ENCODE measurements at regions not wholly inside any gene's neighbourhood (a gene's known extent, or its start where the extent isn't known, plus 50 kb on each side); places are given as distances from the start of the nearest gene placed in this dataset.

- peaks cover 9% of the 10 kb centered on the region for H3K9me3 Mint-ChIP-seq
- TF ChIP-seq CTCF (IDR thresholded peaks at IDR 0.05; ENCODE audit: unreplicated experiment in 3 of 3): no peak
Measured at GRCh38 chr7:17663061-17663675, 277.1 kb downstream of the SNX13 start.

GRCh38 chr7:17665029-17665428 is 275.3 kb downstream of the SNX13 start:
- TF ChIP-seq CTCF (IDR thresholded peaks at IDR 0.05; ENCODE audit: unreplicated experiment in 3 of 3): no peak
- H3K27me3 Mint-ChIP-seq (ENCODE audit: low read depth): no peaks in the 10 kb centered on the region
- H3K27ac Mint-ChIP-seq: no peak overlapping the region
- no peaks in the 10 kb centered on the region for H3K36me3 Mint-ChIP-seq (ENCODE audit: low read depth)
- peaks cover 8% of the 10 kb centered on the region for H3K4me1 Mint-ChIP-seq
- peaks cover 3% of the 10 kb centered on the region for H3K9me3 Mint-ChIP-seq
- no peak overlapping the region for H3K4me3 Mint-ChIP-seq

More at GRCh38 chr7:17663061-17663675, 277.1 kb downstream of the SNX13 start:
- no peaks in the 10 kb centered on the region for H3K36me3 Mint-ChIP-seq (ENCODE audit: low read depth)
- H3K27me3 Mint-ChIP-seq (ENCODE audit: low read depth): no peaks in the 10 kb centered on the region
- no peak overlapping the region for H3K27ac Mint-ChIP-seq
- no peak overlapping the region for H3K4me3 Mint-ChIP-seq
- peaks cover 8% of the 10 kb centered on the region for H3K4me1 Mint-ChIP-seq

GRCh38 chr7:17668122-17668521 is 272.2 kb downstream of the SNX13 start:
- Mint-ChIP-seq H3K27me3 (ENCODE audit: low read depth) (no peaks in the 10 kb centered on the region), H3K9me3 (peaks cover 2% of the 10 kb centered on the region), H3K4me3 (no peak overlapping the region), H3K27ac (no peak overlapping the region), H3K36me3 (ENCODE audit: low read depth) (no peaks in the 10 kb centered on the region), H3K4me1 (peaks cover 5% of the 10 kb centered on the region)
- no peak for TF ChIP-seq CTCF (IDR thresholded peaks at IDR 0.05; ENCODE audit: unreplicated experiment in 3 of 3)

GRCh38 chr7:17669204-17669603 is 271.1 kb downstream of the SNX13 start:
- Mint-ChIP-seq H3K27me3 (ENCODE audit: low read depth) (no peaks in the 10 kb centered on the region), H3K36me3 (ENCODE audit: low read depth) (no peaks in the 10 kb centered on the region), H3K27ac (no peak overlapping the region), H3K4me3 (no peak overlapping the region), H3K9me3 (peaks cover 2% of the 10 kb centered on the region), H3K4me1 (peaks cover 5% of the 10 kb centered on the region)
- no peak for TF ChIP-seq CTCF (IDR thresholded peaks at IDR 0.05; ENCODE audit: unreplicated experiment in 3 of 3)

GRCh38 chr7:17671956-17672355 is 268.3 kb downstream of the SNX13 start:
- Mint-ChIP-seq H3K36me3 (ENCODE audit: low read depth) (no peaks in the 10 kb centered on the region), H3K4me3 (no peak overlapping the region), H3K27ac (peak overlapping the region; percentile 19 to 61 (median 53)), H3K9me3 (peaks cover 2% of the 10 kb centered on the region), H3K27me3 (ENCODE audit: low read depth) (no peaks in the 10 kb centered on the region), H3K4me1 (peaks cover 5% of the 10 kb centered on the region)
- TF ChIP-seq CTCF (IDR thresholded peaks at IDR 0.05; ENCODE audit: unreplicated experiment in 3 of 3): no peak

- no peak overlapping the region for H3K4me3 Mint-ChIP-seq
Measured at GRCh38 chr7:17672783-17673182, 267.5 kb downstream of the SNX13 start.

More at GRCh38 chr7:17672783-17673182, 267.5 kb downstream of the SNX13 start:
- no peak for TF ChIP-seq CTCF (IDR thresholded peaks at IDR 0.05; ENCODE audit: unreplicated experiment in 3 of 3)
- no peaks in the 10 kb centered on the region for H3K27me3 Mint-ChIP-seq (ENCODE audit: low read depth)
- H3K36me3 Mint-ChIP-seq (ENCODE audit: low read depth): no peaks in the 10 kb centered on the region
- peak overlapping the region in 1 of 3 experiments; percentile 62 for H3K27ac Mint-ChIP-seq
- H3K4me1 Mint-ChIP-seq: peaks cover 10% of the 10 kb centered on the region
- H3K9me3 Mint-ChIP-seq: peaks cover 2% of the 10 kb centered on the region

All from nephron (organoid).